ENCODE measurements at regions not wholly inside any gene's neighbourhood (a gene's known extent, or its start where the extent isn't known, plus 50 kb on each side); places are given as distances from the start of the nearest gene placed in this dataset.

- no peak for TF ChIP-seq CTCF (conservative IDR thresholded peaks at IDR 0.05 in 1 of 2, IDR thresholded peaks at IDR 0.05 in 1 of 2; ENCODE audit: low read depth in 1 of 2, low read length in 2 of 2)
- no peak for TF ChIP-seq EZH2 (IDR thresholded peaks at IDR 0.05; ENCODE audit: low read length, missing control alignments)
Measured at GRCh38 chr1:219439376-219439775, 173.5 kb downstream of the ZC3H11B start.
